ENCODE measurements at regions not wholly inside any gene's neighbourhood (a gene's known extent, or its start where the extent isn't known, plus 50 kb on each side); places are given as distances from the start of the nearest gene placed in this dataset.

- H3K36me3 ChIP-seq (ENCODE audit: control insufficient read depth in 2 of 2, insufficient read depth in 1 of 2, low read length in 2 of 2) = no peaks in the 10 kb centered on the region
- ChIA-PET POLR2A (no interaction called here), CTCF (interaction anchor here (0.7 kb wide), 1 partner anchor 338 kb away, joined by 4 read pairs; no protein-coding TSS in a partner anchor)
- no peak overlapping the region for H3K27ac ChIP-seq (ENCODE audit: extremely low read depth, low read depth, low read length)
- TF ChIP-seq ZNF18 (tag by site-specific recombination; IDR thresholded peaks at IDR 0.05) = no peak
- no peak for TF ChIP-seq HIC1 (tag by site-specific recombination; IDR thresholded peaks at IDR 0.05)
- no peak for TF ChIP-seq ZNF777 (tag by site-specific recombination; IDR thresholded peaks at IDR 0.05; ENCODE audit: borderline replicate concordance)
- TF ChIP-seq ZNF529 (tag by site-specific recombination; IDR thresholded peaks at IDR 0.05; ENCODE audit: insufficient replicate concordance) = no peak
- TF ChIP-seq ZSCAN16 (tag by site-specific recombination; IDR thresholded peaks at IDR 0.05) = no peak
- no peaks in the 10 kb centered on the region for H3K9me3 ChIP-seq (ENCODE audit: control insufficient read depth, insufficient read depth, low read depth, low read length)
- H3K4me1 ChIP-seq (ENCODE audit: control insufficient read depth, insufficient read depth, low read length) = peaks cover 5% of the 10 kb centered on the region
- no peak overlapping the region for H3K4me3 ChIP-seq (ENCODE audit: low read depth, low read length)
Measured at GRCh38 chr6:1042583-1043457, 269.1 kb upstream of the FOXQ1 start.

GRCh38 chr6:1040393-1040792, 271.5 kb upstream of the FOXQ1 start:
- Histone ChIP-seq H3K9me3 (ENCODE audit: control insufficient read depth, insufficient read depth, low read depth, low read length) (no peaks in the 10 kb centered on the region), H3K36me3 (ENCODE audit: control insufficient read depth in 2 of 2, insufficient read depth in 1 of 2, low read length in 2 of 2) (no peaks in the 10 kb centered on the region), H3K4me3 (ENCODE audit: low read depth, low read length) (no peak overlapping the region), H3K27ac (ENCODE audit: extremely low read depth, low read depth, low read length) (no peak overlapping the region), H3K4me1 (ENCODE audit: control insufficient read depth, insufficient read depth, low read length) (peaks cover 5% of the 10 kb centered on the region)
- CTCF ChIA-PET = no interaction called here
- POLR2A ChIA-PET = no interaction called here
- TF ChIP-seq SALL2 (tag by site-specific recombination; IDR thresholded peaks at IDR 0.05; ENCODE audit: borderline replicate concordance) = no peak
- no peak for TF ChIP-seq ZNF629 (tag by site-specific recombination; IDR thresholded peaks at IDR 0.05)
- no peak for TF ChIP-seq GLIS2 (tag by site-specific recombination; IDR thresholded peaks at IDR 0.05)
- TF ChIP-seq ZNF510 (tag by site-specific recombination; IDR thresholded peaks at IDR 0.05; ENCODE audit: insufficient replicate concordance) = no peak
- TF ChIP-seq TSHZ1 (tag by site-specific recombination; IDR thresholded peaks at IDR 0.05; ENCODE audit: borderline replicate concordance) = no peak
- no peak for TF ChIP-seq ZNF37A (tag by site-specific recombination; IDR thresholded peaks at IDR 0.05)
- no peak for TF ChIP-seq INSM2 (tag by site-specific recombination; IDR thresholded peaks at IDR 0.05)
- no peak for TF ChIP-seq WT1 (tag by site-specific recombination; IDR thresholded peaks at IDR 0.05)
- no peak for TF ChIP-seq ZNF747 (tag by site-specific recombination; IDR thresholded peaks at IDR 0.05)
- TF ChIP-seq ZNF426 (tag by site-specific recombination; IDR thresholded peaks at IDR 0.05) = no peak
- TF ChIP-seq ZNF311 (tag by site-specific recombination; IDR thresholded peaks at IDR 0.05; ENCODE audit: borderline replicate concordance) = no peak
- TF ChIP-seq ZBTB20 (tag by site-specific recombination; IDR thresholded peaks at IDR 0.05) = no peak
- TF ChIP-seq ZNF366 (tag by site-specific recombination; conservative IDR thresholded peaks at IDR 0.05) = no peak
- no peak for TF ChIP-seq YY1 (tag by site-specific recombination; IDR thresholded peaks at IDR 0.05)
- TF ChIP-seq REPIN1 (tag by site-specific recombination; IDR thresholded peaks at IDR 0.05; ENCODE audit: low read depth) = no peak
- no peak for TF ChIP-seq KLF16 (tag by site-specific recombination; IDR thresholded peaks at IDR 0.05)
- no peak for TF ChIP-seq ZNF221 (tag by site-specific recombination; IDR thresholded peaks at IDR 0.05; ENCODE audit: borderline replicate concordance)
- no peak for TF ChIP-seq ZBTB49 (tag by site-specific recombination; IDR thresholded peaks at IDR 0.05; ENCODE audit: low read depth)
